HL-60/S4 treated with retinoic acid at 250 ng/mL for 4 days and 3 days (cell line): ENCODE measurements at regions not wholly inside any gene's neighbourhood (a gene's known extent, or its start where the extent isn't known, plus 50 kb on each side); places are given as distances from the start of the nearest gene placed in this dataset.
"Not testable (repeated sequence)": the region's sequence is repeated elsewhere in the genome, so short reads cannot be mapped to it uniquely, and the experiment has no call there.

Experiments used
- in situ Hi-C: fragments of 300-500 bp; cut with MboI; formaldehyde crosslinking; loops from 2 replicates; pipeline ENCODE4 v1.7.0; 2022; ENCODE audit warnings: low sequenced_read_pairs

DNA sequence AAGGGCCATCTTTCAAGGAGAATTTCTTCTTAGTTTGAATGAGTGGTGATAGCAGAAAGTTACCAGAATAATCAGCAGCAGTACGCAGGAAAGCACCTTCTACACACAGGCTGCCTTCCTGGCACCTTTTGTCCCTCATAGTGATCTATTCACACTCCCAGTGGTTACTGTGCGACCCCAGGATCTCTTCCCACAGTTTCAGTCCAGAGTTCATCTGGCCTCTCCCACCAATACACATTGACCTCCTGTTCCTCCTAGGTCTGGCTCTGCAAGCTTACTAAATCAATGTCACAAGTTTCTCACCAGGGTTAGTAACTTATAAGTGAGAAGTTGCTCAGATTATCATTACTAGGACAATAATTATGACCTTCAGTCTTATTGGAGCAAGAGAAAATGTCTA lies 99.1 kb upstream of the PIK3R1 start:
- in situ Hi-C loops: no loop called here

DNA sequence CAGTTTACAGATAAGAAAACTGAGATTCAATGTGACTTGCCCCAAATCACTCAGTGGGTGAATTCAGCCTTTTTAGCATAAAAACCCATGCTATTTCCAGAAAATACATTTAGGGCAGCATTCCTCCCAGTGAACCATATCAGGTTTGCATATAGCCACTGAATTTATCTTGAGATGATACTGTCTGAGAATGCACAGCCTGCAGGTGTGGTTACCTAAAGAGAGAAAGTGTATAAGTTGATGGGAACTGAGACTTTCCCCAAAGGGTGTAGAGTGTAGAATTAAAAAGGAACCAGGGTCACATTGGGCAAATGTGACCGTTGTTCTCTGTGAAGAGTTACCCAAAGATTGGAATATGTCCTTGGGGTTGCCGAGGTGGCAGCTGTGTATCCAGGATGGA lies 100.0 kb upstream of the PIK3R1 start:
- in situ Hi-C loops: no loop called here

DNA sequence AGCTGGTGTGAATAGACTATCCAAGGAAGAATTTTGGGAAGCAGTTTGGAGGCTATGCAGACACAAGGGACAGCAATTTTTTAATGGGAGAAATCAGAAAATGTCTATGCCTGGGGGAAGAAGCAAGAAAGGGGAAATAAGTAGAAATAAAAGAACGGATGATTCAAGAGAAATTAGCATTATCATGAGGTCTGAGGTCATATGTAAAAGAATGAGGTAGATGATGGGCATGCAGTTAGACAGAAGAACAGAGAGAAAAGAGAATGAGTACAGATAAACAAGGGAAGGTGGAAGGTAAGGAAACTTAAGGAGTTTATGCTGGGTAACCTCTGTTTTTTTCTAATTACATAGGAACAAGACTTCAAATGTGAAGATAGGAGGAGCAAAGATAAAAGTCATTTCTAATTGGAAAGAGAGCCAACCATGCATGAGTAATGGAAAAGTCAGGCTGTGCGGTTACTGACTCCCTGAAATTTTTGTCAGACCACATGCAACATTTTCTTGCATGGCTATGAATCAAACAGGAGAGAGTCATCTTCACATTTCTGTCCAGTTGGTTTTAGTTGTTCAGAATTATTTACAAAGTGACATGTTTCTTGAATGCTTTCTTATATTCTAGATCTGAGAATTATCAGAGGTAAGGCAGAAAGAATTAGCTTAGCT lies 101.0 kb upstream of the PIK3R1 start:
- in situ Hi-C loops: no loop called here

DNA sequence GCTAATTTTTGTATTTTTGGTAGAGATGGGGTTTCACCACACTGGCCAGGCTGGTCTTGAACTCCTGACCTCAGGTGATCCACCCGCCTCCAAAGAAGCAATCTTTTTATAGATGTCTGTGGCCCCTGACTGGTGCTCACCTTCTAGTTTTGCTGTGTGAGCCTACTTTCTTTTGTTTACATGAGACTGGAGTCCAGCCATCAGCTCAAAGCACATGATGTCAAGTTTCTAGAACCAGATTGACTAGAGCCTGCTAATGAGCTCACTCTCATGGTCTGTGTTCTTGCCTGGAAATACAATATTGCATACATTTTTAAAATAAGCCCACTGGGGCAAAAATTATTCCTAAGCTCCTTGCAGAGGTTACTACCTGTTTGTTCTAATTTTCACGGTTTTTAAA lies 102.9 kb upstream of the PIK3R1 start:
- in situ Hi-C loops: no loop called here

DNA sequence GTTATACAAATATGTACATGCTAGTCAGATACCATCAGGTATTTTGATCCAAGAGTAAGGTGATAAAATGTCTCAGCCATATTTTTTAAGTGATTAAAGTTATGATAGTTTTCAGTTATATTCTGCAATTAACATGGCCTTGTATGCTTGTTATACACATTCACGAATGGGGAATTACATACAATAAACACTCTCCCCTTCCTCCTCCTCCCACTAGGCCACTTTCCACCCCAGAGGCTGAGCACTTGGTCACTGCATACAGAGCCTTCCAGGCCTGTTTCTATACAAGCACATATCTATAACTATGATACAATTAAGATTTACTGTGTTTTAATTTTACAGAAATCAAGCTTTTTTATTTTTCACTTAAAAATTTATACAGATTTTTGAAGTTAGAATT lies 104.7 kb upstream of the PIK3R1 start:
- in situ Hi-C loops: no loop called here

GRCh38 chr5:68110264-68110663 lies 105.3 kb upstream of the PIK3R1 start:
- in situ Hi-C loops: no loop called here

- in situ Hi-C loops: not testable (repeated sequence)
Observed at GRCh38 chr5:68104217-68104616, 111.3 kb upstream of the PIK3R1 start.

DNA sequence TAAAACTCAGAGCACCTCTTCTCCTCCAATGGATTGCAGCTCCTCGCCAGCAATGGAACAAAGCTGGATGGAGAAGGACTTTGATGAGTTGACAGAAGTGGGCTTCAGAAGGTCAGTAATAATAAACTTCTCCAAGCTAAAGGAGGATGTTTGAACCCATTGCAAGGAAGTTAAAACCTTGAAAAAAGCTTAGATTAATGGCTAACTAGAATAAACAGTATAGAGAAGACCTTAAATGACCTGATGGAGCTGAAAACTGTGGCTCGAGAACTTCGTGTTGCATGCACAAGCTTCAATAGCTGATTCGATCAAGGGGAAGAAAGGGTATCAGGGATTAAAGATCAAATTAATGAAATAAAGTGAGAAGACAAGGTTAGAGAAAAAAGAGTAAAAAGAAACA lies 112.3 kb upstream of the PIK3R1 start:
- in situ Hi-C loops: not testable (repeated sequence)

- in situ Hi-C loops: no loop called here
Observed at GRCh38 chr5:68099327-68099726, 116.2 kb upstream of the PIK3R1 start.

GRCh38 chr5:68093455-68094159 lies 121.9 kb upstream of the PIK3R1 start:
- in situ Hi-C loops: no loop called here

- in situ Hi-C loops: no loop called here
Observed at GRCh38 chr5:68088302-68088701, 127.3 kb upstream of the PIK3R1 start.

GRCh38 chr5:68087866-68088265 lies 127.7 kb upstream of the PIK3R1 start:
- in situ Hi-C loops: no loop called here

DNA sequence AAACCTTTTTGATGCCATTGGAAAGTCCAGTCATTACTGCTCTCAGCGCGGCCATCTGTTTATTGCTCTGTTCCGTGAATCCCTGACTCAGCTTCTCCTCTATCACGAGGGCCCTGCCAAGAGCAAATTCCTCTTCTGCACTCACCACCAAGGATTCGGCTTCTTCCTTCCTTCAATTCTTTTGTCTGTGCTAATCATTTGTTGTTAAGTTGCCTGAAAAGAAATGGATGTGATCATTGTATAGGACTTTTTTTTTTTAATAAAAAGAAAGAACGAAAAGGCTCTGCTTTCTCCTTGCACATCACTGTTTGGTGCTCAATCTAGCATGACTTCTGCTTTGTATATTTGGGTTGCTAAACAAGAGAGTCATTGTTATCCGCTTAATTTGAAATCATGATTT lies 128.7 kb upstream of the PIK3R1 start:
- in situ Hi-C loops: no loop called here

DNA sequence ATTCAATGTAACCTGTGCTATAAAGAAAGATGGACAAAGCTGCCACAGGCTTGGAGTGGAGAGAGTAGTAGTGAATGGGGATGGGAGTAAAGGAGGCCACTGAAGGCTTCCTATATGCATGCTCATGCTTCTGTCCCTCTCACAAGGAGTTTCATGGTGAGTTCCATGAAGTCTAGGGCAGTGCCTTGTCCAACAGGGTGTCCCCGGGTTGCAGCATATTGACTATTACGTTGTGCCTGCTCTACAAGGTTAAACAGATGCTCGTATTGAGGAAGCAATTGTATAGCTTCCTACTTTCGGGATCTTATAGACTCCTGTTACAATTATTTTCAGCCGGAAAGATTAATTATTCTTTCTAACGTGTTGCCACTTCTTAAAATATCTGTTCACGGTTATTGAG lies 129.1 kb upstream of the PIK3R1 start:
- in situ Hi-C loops: no loop called here

DNA sequence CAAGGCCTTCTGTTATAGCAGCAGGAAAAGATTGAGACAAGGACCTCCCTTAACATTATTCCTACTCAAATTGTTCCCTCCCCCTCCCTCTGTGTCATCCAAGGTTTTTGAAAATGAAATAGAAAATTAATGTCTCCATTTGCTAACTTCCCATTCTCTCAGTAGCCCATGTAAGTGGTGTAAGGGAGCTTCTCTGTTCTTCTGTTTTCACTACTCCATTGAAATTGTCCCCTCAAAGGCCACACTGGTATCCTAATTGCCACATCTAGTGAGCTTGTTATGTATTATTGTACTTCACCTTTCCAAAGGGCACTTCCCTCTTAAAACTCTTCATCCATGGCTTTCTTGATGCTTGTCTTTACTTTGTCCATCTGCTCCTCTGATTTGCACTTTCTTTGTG lies 131.2 kb upstream of the PIK3R1 start:
- in situ Hi-C loops: no loop called here

DNA sequence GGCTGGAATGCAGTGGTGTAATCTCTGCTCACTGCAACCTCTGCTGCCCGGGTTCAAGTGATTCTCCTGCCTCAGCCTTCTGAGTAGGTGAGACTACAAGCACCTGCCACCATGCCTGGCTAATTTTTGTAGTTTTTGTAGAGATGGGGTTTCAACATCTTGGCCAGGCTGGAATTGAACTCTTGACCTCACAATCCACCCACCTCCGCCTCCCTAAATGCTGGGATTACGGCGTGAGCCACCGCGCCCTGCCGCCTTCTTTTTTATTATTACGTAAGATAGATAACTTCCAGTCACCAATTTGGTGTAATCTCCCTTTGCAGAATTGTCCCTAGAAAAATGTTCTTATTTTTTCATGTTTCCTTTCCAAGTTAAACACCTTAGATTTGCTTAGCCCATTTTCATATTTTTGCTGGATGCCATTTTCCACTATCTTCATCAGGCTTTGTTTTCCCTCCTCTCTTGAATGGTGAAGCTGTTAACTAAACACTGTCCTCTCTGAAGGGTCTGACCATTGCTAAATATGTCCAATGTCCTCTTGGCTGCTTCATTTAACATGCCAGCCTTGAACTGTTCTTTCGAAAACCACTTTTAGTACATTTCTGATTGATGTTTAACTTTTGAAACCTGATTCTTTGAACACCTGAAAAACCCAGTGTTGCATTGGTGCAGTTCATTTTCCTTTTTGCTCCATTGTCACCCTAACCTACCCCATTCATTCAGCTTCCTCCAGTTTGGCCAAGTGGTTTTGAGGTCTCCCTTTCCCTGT lies 135.1 kb upstream of the PIK3R1 start:
- in situ Hi-C loops: no loop called here

DNA sequence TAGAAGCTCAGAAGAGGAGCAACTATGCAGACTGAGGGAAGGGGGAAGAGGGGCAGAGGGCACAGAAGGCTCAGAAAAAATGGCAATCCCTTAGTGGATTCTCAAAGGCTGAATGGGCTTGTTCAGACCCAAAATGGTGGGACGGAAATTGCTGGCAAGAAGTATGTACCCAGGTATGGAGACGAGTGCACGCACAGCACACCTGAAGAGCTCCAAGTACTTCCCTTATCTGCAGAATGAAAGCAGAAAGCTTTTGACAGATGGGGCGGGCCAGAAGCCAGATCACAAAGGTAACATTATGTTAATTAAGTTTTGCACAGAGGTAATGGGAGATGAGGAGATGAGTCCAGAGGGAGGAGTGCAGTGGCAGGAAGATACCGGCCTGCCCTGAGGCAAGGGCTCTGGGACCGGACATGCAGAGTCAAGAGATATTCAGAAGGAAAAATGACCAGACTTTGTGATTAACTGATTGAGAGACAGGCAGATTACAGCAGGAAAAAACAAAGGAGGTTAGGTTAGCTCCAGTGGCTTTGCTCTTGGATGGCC lies 138.1 kb upstream of the PIK3R1 start:
- in situ Hi-C loops: no loop called here

- in situ Hi-C loops: no loop called here
Observed at GRCh38 chr5:68074633-68075032, 140.9 kb upstream of the PIK3R1 start.

- in situ Hi-C loops: no loop called here
Observed at GRCh38 chr5:68074048-68074632, 141.4 kb upstream of the PIK3R1 start.

DNA sequence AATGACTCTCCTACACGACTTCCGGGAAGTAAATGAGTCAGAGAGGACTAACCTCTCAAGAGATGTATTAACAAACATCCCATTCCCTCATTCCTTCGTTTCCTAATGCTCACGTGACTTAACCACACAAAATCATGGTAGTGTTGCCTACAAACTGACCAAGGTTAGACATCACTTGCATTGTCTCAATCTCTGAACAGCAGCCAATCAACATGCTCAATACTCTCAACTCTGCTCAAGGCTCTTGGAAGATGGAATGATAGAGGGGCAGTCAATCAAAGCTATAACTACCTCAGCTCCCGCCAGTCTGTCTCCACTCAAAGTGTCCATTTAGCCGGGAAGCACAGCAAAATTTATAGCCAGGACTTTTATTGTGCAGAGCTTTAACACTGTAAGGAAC lies 143.8 kb upstream of the PIK3R1 start:
- in situ Hi-C loops: no loop called here

- in situ Hi-C loops: no loop called here
Observed at GRCh38 chr5:68071282-68071632, 144.3 kb upstream of the PIK3R1 start.
